Neural cell (in vitro differentiated cells): ENCODE measurements at regions not wholly inside any gene's neighbourhood (a gene's known extent, or its start where the extent isn't known, plus 50 kb on each side); places are given as distances from the start of the nearest gene placed in this dataset.

Experiments
- H2AFZ ChIP-seq: fragments of 200-600, 300-800 bp; sonication (generic), shearing (Covaris generic); 2 replicates; pipeline ENCODE4 v1.6.0; 2014; ENCODE audit warnings: low read depth, mild to moderate bottlenecking, antibody characterized with exemption, low read length, moderate library complexity
- H3F3A ChIP-seq: fragments of 200-600 bp; shearing (Covaris generic); 2 replicates; pipeline ENCODE4 v1.6.1; 2016; ENCODE audit warnings: mild to moderate bottlenecking, moderate library complexity, mixed read lengths, antibody characterized with exemption, low read length; ENCODE audit not compliant: insufficient read depth, poor library complexity, severe bottlenecking
- H3K27ac ChIP-seq: fragments of 200-600, 300-800 bp; sonication (generic), shearing (Covaris generic); 2 replicates; pipeline ENCODE4 v1.5.1; 2014; ENCODE audit warnings: mild to moderate bottlenecking, low read length, moderate library complexity
- H3K27me3 ChIP-seq: fragments of 300-800, 200-600 bp; sonication (generic), shearing (Covaris generic); 2 replicates; pipeline ENCODE4 v1.6.0; 2014; ENCODE audit warnings: mild to moderate bottlenecking, low read depth, low read length, moderate library complexity; ENCODE audit not compliant: insufficient read depth
- H3K36me3 ChIP-seq: fragments of 300-800, 200-600 bp; sonication (generic), shearing (Covaris generic); 2 replicates; pipeline ENCODE4 v1.5.1; 2014; ENCODE audit warnings: mild to moderate bottlenecking, antibody characterized with exemption, low read length, moderate library complexity; ENCODE audit not compliant: insufficient read depth
- H3K4me2 ChIP-seq: fragments of 300-800, 200-600 bp; sonication (generic), shearing (Covaris generic); 2 replicates; pipeline ENCODE4 v1.6.0; 2014; ENCODE audit warnings: mild to moderate bottlenecking, low read length
- H3K4me3 ChIP-seq: fragments of 300-800, 200-600 bp; sonication (generic), shearing (Covaris generic); 2 replicates; pipeline ENCODE4 v1.5.1; 2014; ENCODE audit warnings: mild to moderate bottlenecking, low read length, moderate library complexity
- H3K79me2 ChIP-seq: fragments of 200-600 bp; shearing (Covaris generic); replicated peaks from 2 replicates; pipeline ENCODE4 v1.6.0; 2014; ENCODE audit warnings: mild to moderate bottlenecking, low read length, moderate library complexity; ENCODE audit not compliant: insufficient read depth
- H3K9ac ChIP-seq: fragments of 300-800, 200-600 bp; sonication (generic), shearing (Covaris generic); 2 replicates; pipeline ENCODE4 v1.6.1; 2016; ENCODE audit warnings: mild to moderate bottlenecking, low read length, mixed read lengths
- H3K9me2 ChIP-seq: fragments of 200-600 bp; shearing (Covaris generic); 2 replicates; pipeline ENCODE4 v1.6.1; 2016; ENCODE audit warnings: mild to moderate bottlenecking, low read length, mixed read lengths; ENCODE audit not compliant: insufficient read depth
- H3K9me3 ChIP-seq: fragments of 200-600, 300-800 bp; sonication (generic), shearing (Covaris generic); 2 replicates; pipeline ENCODE4 v1.6.1; 2016; ENCODE audit warnings: mild to moderate bottlenecking, mixed run types, low read length, moderate library complexity, mixed read lengths
- H4K20me1 ChIP-seq: fragments of 200-600 bp; shearing (Covaris generic); 2 replicates; pipeline ENCODE4 v1.6.1; 2016; ENCODE audit warnings: mild to moderate bottlenecking, mixed run types; ENCODE audit not compliant: insufficient read depth
- EP300 ChIP-seq: fragments of 450-650 bp; conservative IDR thresholded peaks from 2 replicates; pipeline ENCODE4 v1.6.1; 2014; ENCODE audit warnings: antibody characterized with exemption, mild to moderate bottlenecking, moderate library complexity; ENCODE audit not compliant: poor library complexity, severe bottlenecking
- EZH2 ChIP-seq: fragments of 200-600, 300-800 bp; shearing (Covaris generic), sonication (generic); IDR thresholded peaks from 2 replicates; pipeline ENCODE4 v1.6.1; 2014; ENCODE audit warnings: antibody characterized with exemption, low read length, borderline replicate concordance, mild to moderate bottlenecking; ENCODE audit not compliant: insufficient read depth, poor library complexity, severe bottlenecking
- MXI1 ChIP-seq: fragments of 450-650 bp; conservative IDR thresholded peaks from 2 replicates; pipeline ENCODE4 v1.6.1; 2014; ENCODE audit warnings: antibody characterized with exemption, mild to moderate bottlenecking; ENCODE audit not compliant: poor library complexity, severe bottlenecking
- POLR2AphosphoS5 ChIP-seq: IDR thresholded peaks from 2 replicates; pipeline ENCODE4 v1.6.1; 2012
- RAD21 ChIP-seq: fragments of 450-650 bp; conservative IDR thresholded peaks from 2 replicates; pipeline ENCODE4 v1.6.1; 2014; ENCODE audit warnings: antibody characterized with exemption, mild to moderate bottlenecking, moderate library complexity
- SMC3 ChIP-seq: fragments of 450-650 bp; conservative IDR thresholded peaks from 2 replicates; pipeline ENCODE4 v1.6.1; 2014; ENCODE audit warnings: antibody characterized with exemption, mild to moderate bottlenecking, moderate library complexity; ENCODE audit not compliant: poor library complexity
- TF ChIP-seq, protein P1 (sequence below): IDR thresholded peaks from 2 replicates; pipeline ENCODE4 v1.6.1; 2012; ENCODE audit warnings: borderline replicate concordance
- TF ChIP-seq, protein P2 (sequence below): fragments of 450-650 bp; IDR thresholded peaks from 2 replicates; pipeline ENCODE4 v1.5.1; 2014; ENCODE audit warnings: antibody characterized with exemption, mild to moderate bottlenecking, moderate library complexity; ENCODE audit not compliant: poor library complexity, severe bottlenecking

DNA sequence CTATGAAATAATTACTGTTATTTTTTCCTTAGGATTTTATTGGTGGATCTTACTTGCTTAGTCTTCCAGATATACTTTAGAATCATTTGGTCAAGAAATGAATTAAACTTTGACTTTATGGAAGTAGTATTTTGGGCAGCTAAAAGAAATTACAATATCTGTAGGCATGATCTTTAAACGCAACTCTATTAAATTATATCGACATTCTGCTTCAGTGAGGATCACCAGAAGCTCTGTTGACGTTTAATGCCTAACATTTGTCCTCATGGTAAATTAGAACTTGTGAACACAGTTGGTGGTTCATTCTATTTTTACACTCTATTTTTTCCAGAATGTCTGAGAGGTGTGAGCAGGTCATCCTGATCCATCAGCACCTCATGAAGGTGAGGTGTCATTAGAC is 211.6 kb downstream of the TMEM167A start:
- no peaks in the 10 kb centered on the region for H3K9me2 ChIP-seq
- H2AFZ ChIP-seq: no peak overlapping the region
- no peaks in the 10 kb centered on the region for H3K79me2 ChIP-seq
- no peaks in the 10 kb centered on the region for H4K20me1 ChIP-seq
- no peak for TF ChIP-seq EZH2
- TF ChIP-seq, protein P1, sequence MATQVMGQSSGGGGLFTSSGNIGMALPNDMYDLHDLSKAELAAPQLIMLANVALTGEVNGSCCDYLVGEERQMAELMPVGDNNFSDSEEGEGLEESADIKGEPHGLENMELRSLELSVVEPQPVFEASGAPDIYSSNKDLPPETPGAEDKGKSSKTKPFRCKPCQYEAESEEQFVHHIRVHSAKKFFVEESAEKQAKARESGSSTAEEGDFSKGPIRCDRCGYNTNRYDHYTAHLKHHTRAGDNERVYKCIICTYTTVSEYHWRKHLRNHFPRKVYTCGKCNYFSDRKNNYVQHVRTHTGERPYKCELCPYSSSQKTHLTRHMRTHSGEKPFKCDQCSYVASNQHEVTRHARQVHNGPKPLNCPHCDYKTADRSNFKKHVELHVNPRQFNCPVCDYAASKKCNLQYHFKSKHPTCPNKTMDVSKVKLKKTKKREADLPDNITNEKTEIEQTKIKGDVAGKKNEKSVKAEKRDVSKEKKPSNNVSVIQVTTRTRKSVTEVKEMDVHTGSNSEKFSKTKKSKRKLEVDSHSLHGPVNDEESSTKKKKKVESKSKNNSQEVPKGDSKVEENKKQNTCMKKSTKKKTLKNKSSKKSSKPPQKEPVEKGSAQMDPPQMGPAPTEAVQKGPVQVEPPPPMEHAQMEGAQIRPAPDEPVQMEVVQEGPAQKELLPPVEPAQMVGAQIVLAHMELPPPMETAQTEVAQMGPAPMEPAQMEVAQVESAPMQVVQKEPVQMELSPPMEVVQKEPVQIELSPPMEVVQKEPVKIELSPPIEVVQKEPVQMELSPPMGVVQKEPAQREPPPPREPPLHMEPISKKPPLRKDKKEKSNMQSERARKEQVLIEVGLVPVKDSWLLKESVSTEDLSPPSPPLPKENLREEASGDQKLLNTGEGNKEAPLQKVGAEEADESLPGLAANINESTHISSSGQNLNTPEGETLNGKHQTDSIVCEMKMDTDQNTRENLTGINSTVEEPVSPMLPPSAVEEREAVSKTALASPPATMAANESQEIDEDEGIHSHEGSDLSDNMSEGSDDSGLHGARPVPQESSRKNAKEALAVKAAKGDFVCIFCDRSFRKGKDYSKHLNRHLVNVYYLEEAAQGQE: peak; percentile 27
- H3F3A ChIP-seq: no peaks in the 10 kb centered on the region
- H3K4me3 ChIP-seq: no peak overlapping the region
- H3K27ac ChIP-seq: no peak overlapping the region
- no peaks in the 10 kb centered on the region for H3K27me3 ChIP-seq
- no peaks in the 10 kb centered on the region for H3K9me3 ChIP-seq
- H3K4me2 ChIP-seq: no peak overlapping the region
- H3K36me3 ChIP-seq: no peaks in the 10 kb centered on the region
- H3K9ac ChIP-seq: no peak overlapping the region

DNA sequence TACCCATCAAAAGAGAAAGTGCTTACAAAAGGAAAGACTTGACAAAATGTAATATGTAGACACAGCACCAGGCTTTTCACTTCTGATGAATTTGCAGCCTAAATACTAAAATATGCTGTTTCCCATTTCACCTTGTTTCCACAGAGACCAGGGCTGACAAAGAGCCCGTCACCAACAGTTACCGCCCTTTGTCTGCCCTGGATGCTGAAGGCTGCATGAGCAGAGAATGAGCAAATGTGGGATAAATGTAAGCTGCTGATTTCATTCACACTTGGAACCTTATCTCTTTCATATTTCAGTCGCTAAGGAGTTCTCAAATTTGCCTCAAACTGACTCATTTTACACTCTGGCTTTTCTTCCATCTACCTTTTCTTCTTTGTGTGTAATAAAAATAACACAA is 213.9 kb downstream of the TMEM167A start:
- Histone ChIP-seq H3K9me3 (no peaks in the 10 kb centered on the region), H3K9me2 (no peaks in the 10 kb centered on the region), H2AFZ (peak overlapping the region; percentile 38), H4K20me1 (no peaks in the 10 kb centered on the region), H3K36me3 (no peaks in the 10 kb centered on the region), H3K79me2 (peaks cover 11% of the 10 kb centered on the region), H3K4me2 (peak overlapping the region; percentile 15), H3K27me3 (no peaks in the 10 kb centered on the region), H3F3A (no peaks in the 10 kb centered on the region), H3K4me3 (peak overlapping the region; percentile 34), H3K9ac (peak overlapping the region; percentile 56), H3K27ac (peak overlapping the region; percentile 84)
- TF ChIP-seq RAD21 (peak; percentile 44), POLR2AphosphoS5 (peak; percentile 62), EP300 (peak; percentile 43), SMC3 (peak; percentile 33)
- TF ChIP-seq, protein P2, sequence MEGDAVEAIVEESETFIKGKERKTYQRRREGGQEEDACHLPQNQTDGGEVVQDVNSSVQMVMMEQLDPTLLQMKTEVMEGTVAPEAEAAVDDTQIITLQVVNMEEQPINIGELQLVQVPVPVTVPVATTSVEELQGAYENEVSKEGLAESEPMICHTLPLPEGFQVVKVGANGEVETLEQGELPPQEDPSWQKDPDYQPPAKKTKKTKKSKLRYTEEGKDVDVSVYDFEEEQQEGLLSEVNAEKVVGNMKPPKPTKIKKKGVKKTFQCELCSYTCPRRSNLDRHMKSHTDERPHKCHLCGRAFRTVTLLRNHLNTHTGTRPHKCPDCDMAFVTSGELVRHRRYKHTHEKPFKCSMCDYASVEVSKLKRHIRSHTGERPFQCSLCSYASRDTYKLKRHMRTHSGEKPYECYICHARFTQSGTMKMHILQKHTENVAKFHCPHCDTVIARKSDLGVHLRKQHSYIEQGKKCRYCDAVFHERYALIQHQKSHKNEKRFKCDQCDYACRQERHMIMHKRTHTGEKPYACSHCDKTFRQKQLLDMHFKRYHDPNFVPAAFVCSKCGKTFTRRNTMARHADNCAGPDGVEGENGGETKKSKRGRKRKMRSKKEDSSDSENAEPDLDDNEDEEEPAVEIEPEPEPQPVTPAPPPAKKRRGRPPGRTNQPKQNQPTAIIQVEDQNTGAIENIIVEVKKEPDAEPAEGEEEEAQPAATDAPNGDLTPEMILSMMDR: no peak

DNA sequence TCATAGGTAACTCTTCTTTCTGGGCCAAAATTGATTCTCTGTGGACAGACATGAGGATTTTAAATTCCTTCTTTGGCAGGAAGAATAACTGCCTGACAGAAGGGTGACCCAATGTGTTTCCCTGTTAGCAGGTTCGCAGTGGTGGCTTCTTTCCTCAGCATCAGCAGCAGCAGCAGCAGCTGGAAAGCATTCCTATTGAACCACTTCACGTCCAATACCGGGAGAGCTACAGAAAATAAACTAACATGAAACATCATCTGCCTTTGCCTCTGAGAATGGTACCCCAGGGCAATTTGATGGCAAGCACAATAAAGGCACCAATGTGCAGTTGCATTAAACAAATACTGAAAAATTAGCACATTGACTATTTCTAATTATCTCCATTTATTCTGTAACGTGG is 214.5 kb downstream of the TMEM167A start:
- H3K27me3 ChIP-seq: no peaks in the 10 kb centered on the region
- no peaks in the 10 kb centered on the region for H3K36me3 ChIP-seq
- H2AFZ ChIP-seq: peak overlapping the region; percentile 38
- H3K9ac ChIP-seq: peak overlapping the region; percentile 56
- H3K4me2 ChIP-seq: peak overlapping the region; percentile 15
- TF ChIP-seq SMC3: no peak
- TF ChIP-seq POLR2AphosphoS5: no peak
- no peak for TF ChIP-seq MXI1
- no peak for TF ChIP-seq EP300
- TF ChIP-seq, protein P2: no peak
- no peak for TF ChIP-seq RAD21
- TF ChIP-seq, protein P1: no peak
- H3K9me2 ChIP-seq: no peaks in the 10 kb centered on the region
- H3K27ac ChIP-seq: peak overlapping the region; percentile 84
- peaks cover 11% of the 10 kb centered on the region for H3K79me2 ChIP-seq
- H4K20me1 ChIP-seq: no peaks in the 10 kb centered on the region
- H3K9me3 ChIP-seq: no peaks in the 10 kb centered on the region
- peak overlapping the region; percentile 34 for H3K4me3 ChIP-seq
- H3F3A ChIP-seq: no peaks in the 10 kb centered on the region
